Right lobe of liver (tissue), 6 donors: ENCODE measurements at regions not wholly inside any gene's neighbourhood (a gene's known extent, or its start where the extent isn't known, plus 50 kb on each side); places are given as distances from the start of the nearest gene placed in this dataset.
A peak's percentile ranks its signal among the peaks of the same experiment; 100 is the strongest.

Source experiments
- ATAC-seq, 4 donors: fragments of 200-7000 bp; cut with Tn5 transposase; one replicate each; pipeline ENCODE4 v1.9.1; 2020; ENCODE audit warnings: mild to moderate bottlenecking in 4 of 4, moderate library complexity in 4 of 4
- DNase-seq, 3 donors: peaks; one replicate each; pipeline ENCODE4 v3.0.0-alpha.2; 2020
- H3K27ac ChIP-seq, 3 donors: fragments of 200-600 bp; one replicate each; pipeline ENCODE4 v1.8.0; 2022
- H3K27me3 ChIP-seq, 2 donors: fragments of 200-600 bp; one replicate each; pipeline ENCODE4 v1.8.0; 2022
- H3K36me3 ChIP-seq, 4 donors: fragments of 200-600 bp; sonication (generic) in 1 of 4; one replicate each; pipeline versions ENCODE4 v1.5.1 to v1.8.0; 2017 to 2022; ENCODE audit warnings: control low read depth in 1 of 4
- H3K4me1 ChIP-seq, 4 donors: fragments of 200-600 bp; sonication (generic) in 1 of 4; one replicate each; pipeline versions ENCODE4 v1.5.1 to v1.8.0; 2017 to 2022; ENCODE audit warnings: control low read depth in 1 of 4
- H3K4me3 ChIP-seq, 3 donors: fragments of 200-600 bp; one replicate each; pipeline ENCODE4 v1.8.0; 2022
- H3K9me3 ChIP-seq, 4 donors: fragments of 200-600 bp; sonication (generic) in 1 of 4; one replicate each; pipeline versions ENCODE4 v1.5.1 to v1.8.0; 2017 to 2022; ENCODE audit warnings: control low read depth in 1 of 4
- POLR2A ChIP-seq: fragments of 450-650 bp; IDR thresholded peaks from one replicate; pipeline ENCODE4 v1.6.1; 2017; ENCODE audit warnings: antibody characterized with exemption, mild to moderate bottlenecking
- WGBS: methylation state at CpG from one replicate; pipeline ENCODE4 v1.1.6; 2018; ENCODE audit warnings: low coverage, low lambda C conversion rate; ENCODE audit not compliant: insufficient coverage; ENCODE audit errors: missing lambda C conversion rate; 5-methylcytosine and 5-hydroxymethylcytosine counted together
- intact Hi-C, 2 donors: fragments of 100-400 bp; cut with DNase I; formaldehyde crosslinking; loops; one replicate each; pipeline versions ENCODE4 v1.11.2 to v1.14.1; 2022
- TF ChIP-seq, protein P1 (sequence below), 4 donors: fragments of 200-600 bp in 3 of 4; fragments of 450-650 bp in 1 of 4; IDR thresholded peaks; one replicate each; pipeline versions ENCODE4 v1.5.1 to v1.8.0; 2016 to 2022; ENCODE audit warnings: antibody characterized with exemption in 4 of 4, mild to moderate bottlenecking in 2 of 4
- donor health status: DM: no; HTN: yes; CAD: no.
- donor health status: DM: no; HTN: no; CAD: no.
- donor health status: DM: no; HTN: no; CAD: no.
- donor health status: DM: no; HTN: yes; CAD: no.
- donor health status: DM: no; HTN: yes; CAD: no.

DNA sequence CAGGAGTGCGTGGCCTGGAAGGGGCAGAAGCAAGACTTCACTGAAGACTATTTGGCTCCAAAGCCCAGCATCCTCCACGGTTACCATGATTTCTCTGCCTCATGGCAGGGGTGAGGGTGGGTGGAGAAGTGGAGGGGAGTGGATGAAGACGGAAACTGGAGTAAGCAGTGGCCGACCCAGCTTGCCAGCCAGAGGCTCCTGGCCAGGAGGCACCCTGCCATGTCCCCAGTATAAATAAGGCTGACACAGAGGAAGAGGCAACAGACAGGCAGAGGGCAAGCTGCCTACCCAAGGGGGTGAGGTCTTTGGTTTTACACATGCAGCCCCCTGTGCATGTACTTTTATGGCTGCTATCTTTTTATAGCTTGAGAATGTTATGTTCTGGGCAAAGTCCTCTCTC lies 102.6 kb upstream of the TBX20 start:
- WGBS: 95% methylated on average over 2 of the region's 4 CpGs
- Histone ChIP-seq H3K9me3 (peaks cover 0 to 3% (median 0%) of the 10 kb centered on the region in 4 donors), H3K4me3 (no peak overlapping the region), H3K4me1 (no peaks in the 10 kb centered on the region), H3K27ac (no peak overlapping the region), H3K27me3 (no peaks in the 10 kb centered on the region), H3K36me3 (no peaks in the 10 kb centered on the region)
- ATAC-seq (peak in 1 of 4 donors; percentile 21), DNase-seq (no peak)
- intact Hi-C loops: no loop called here
- TF ChIP-seq, protein P1, sequence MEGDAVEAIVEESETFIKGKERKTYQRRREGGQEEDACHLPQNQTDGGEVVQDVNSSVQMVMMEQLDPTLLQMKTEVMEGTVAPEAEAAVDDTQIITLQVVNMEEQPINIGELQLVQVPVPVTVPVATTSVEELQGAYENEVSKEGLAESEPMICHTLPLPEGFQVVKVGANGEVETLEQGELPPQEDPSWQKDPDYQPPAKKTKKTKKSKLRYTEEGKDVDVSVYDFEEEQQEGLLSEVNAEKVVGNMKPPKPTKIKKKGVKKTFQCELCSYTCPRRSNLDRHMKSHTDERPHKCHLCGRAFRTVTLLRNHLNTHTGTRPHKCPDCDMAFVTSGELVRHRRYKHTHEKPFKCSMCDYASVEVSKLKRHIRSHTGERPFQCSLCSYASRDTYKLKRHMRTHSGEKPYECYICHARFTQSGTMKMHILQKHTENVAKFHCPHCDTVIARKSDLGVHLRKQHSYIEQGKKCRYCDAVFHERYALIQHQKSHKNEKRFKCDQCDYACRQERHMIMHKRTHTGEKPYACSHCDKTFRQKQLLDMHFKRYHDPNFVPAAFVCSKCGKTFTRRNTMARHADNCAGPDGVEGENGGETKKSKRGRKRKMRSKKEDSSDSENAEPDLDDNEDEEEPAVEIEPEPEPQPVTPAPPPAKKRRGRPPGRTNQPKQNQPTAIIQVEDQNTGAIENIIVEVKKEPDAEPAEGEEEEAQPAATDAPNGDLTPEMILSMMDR (IDR thresholded peaks at IDR 0.05): no peak
- no peak for TF ChIP-seq POLR2A

DNA sequence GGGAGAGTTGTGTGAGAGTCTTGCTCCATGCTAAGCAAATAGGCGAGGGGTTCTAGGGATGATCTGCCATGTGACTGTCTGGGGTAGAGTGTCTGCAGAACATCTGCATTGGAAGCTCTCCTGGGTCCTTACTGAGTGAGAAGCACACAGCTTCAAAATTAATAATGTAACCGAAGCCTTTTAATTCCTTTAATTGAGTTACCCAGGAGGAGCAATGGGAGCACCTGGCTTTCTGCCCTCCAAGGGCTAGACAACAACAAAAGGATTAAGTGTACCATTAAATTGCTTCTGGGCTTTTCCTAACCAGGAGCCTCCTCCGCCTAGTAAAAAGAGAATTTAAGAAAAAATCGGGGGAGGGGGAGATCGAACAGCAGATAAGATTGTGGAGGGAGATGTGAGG lies 102.0 kb upstream of the TBX20 start:
- no peak for TF ChIP-seq POLR2A
- TF ChIP-seq, protein P1 (IDR thresholded peaks at IDR 0.05): no peak
- no peak for ATAC-seq
- WGBS: 61% methylated on average over 5 of the region's 5 CpGs
- H3K4me1 ChIP-seq: no peaks in the 10 kb centered on the region
- H3K4me3 ChIP-seq: no peak overlapping the region
- H3K9me3 ChIP-seq: peaks cover 0 to 3% (median 0%) of the 10 kb centered on the region in 4 donors
- no peak overlapping the region for H3K27ac ChIP-seq
- H3K27me3 ChIP-seq: no peaks in the 10 kb centered on the region
- intact Hi-C loops: no loop called here
- no peak for DNase-seq
- H3K36me3 ChIP-seq: no peaks in the 10 kb centered on the region

DNA sequence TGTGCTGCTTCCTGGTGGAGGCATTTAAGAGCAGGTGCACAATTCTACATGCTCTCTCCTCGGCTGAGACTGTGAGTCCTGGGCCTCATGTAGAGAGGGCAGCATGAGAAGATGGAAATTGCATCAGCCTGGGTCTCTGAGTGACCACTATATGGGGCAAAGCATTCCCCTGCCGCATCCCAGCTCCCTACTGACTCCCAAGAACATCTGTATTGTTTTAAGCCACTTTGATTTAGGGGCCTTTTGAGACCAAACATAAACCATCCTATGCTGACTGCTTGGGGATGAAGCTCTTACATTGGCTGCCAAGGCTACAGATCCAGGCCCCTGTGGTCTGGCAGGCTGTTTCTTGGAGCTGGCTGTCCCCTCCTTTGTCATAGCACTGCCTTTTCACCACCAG lies 101.3 kb upstream of the TBX20 start:
- 83% methylated on average over 1 of the region's 2 CpGs for WGBS
- no peak for TF ChIP-seq POLR2A
- TF ChIP-seq, protein P1 (IDR thresholded peaks at IDR 0.05): no peak
- no peak overlapping the region for H3K27ac ChIP-seq
- H3K27me3 ChIP-seq: no peaks in the 10 kb centered on the region
- ATAC-seq: no peak
- H3K9me3 ChIP-seq: peaks cover 0 to 3% (median 0%) of the 10 kb centered on the region in 4 donors
- no peak overlapping the region for H3K4me3 ChIP-seq
- DNase-seq: no peak
- no peaks in the 10 kb centered on the region for H3K36me3 ChIP-seq
- intact Hi-C loops: no loop called here
- no peaks in the 10 kb centered on the region for H3K4me1 ChIP-seq

DNA sequence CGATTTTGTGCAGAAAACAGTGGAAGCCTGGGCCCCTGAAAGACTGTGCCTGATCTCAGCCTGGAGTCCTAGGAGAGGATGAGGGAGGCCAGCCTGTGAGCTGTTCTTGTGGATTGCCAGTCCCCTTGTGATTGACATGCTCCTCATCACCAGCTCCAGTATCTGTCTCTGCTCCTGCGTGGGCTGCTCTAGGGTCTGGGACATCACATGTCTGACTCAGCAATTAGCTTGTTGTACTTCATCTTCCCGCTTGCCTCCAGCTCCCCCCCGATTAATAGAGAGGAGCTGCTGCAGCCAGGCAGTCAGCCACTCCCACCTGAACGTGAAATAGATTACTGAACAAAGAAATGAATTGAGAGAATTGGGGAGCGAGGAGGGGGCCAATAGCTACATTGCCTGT lies 99.6 kb upstream of the TBX20 start:
- peaks cover 0 to 3% (median 0%) of the 10 kb centered on the region in 4 donors for H3K9me3 ChIP-seq
- ATAC-seq (no peak), DNase-seq (no peak)
- intact Hi-C loops: no loop called here
- TF ChIP-seq, protein P1 (IDR thresholded peaks at IDR 0.05): no peak
- no peak for TF ChIP-seq POLR2A
- H3K4me1 ChIP-seq: no peaks in the 10 kb centered on the region
- H3K36me3 ChIP-seq: no peaks in the 10 kb centered on the region
- 49% methylated on average over 3 of the region's 6 CpGs for WGBS
- no peak overlapping the region for H3K27ac ChIP-seq
- no peak overlapping the region for H3K4me3 ChIP-seq
- H3K27me3 ChIP-seq: no peaks in the 10 kb centered on the region

DNA sequence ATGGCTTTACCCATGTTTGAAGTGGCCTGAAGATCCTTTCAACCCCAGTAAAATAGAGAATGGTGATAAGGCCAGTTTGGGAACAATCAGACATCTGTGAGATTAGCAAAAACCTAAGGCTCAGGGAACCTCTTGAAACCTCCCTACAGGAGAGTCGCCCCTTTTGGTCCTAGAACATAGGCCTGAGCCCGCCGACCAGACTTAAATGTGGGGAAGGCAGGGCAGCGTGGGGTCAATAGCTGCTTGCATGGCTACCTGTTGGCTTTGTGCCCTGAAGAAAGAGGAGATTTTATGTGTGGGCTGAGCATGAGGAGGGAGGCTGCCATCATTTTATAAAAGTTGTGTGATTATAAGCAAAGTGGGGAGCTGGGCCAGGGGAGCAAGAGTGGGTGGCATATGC lies 97.6 kb upstream of the TBX20 start:
- no peak for TF ChIP-seq POLR2A
- TF ChIP-seq, protein P1 (IDR thresholded peaks at IDR 0.05): no peak
- H3K27ac ChIP-seq: no peak overlapping the region
- no peaks in the 10 kb centered on the region for H3K27me3 ChIP-seq
- no CpG with 5 or more reads among the region's 4 CpGs for WGBS
- H3K9me3 ChIP-seq: no peaks in the 10 kb centered on the region
- no peak for DNase-seq
- H3K4me3 ChIP-seq: no peak overlapping the region
- no peaks in the 10 kb centered on the region for H3K4me1 ChIP-seq
- intact Hi-C loops: no loop called here
- H3K36me3 ChIP-seq: no peaks in the 10 kb centered on the region
- no peak for ATAC-seq
